PC-9 (cell line): ENCODE measurements at regions not wholly inside any gene's neighbourhood (a gene's known extent, or its start where the extent isn't known, plus 50 kb on each side); places are given as distances from the start of the nearest gene placed in this dataset.

Experiments used
- EZH2 ChIP-seq: fragments of 200-600 bp; sonication (generic); IDR thresholded peaks from 2 replicates; pipeline ENCODE4 v1.8.0; 2017; ENCODE audit warnings: antibody characterized with exemption, low read depth
- TF ChIP-seq, protein P1 (sequence below): fragments of 200-600 bp; sonication (generic); conservative IDR thresholded peaks from 2 replicates; pipeline ENCODE4 v1.6.1; 2017; ENCODE audit warnings: mixed run types, antibody characterized with exemption, mild to moderate bottlenecking, moderate library complexity

DNA sequence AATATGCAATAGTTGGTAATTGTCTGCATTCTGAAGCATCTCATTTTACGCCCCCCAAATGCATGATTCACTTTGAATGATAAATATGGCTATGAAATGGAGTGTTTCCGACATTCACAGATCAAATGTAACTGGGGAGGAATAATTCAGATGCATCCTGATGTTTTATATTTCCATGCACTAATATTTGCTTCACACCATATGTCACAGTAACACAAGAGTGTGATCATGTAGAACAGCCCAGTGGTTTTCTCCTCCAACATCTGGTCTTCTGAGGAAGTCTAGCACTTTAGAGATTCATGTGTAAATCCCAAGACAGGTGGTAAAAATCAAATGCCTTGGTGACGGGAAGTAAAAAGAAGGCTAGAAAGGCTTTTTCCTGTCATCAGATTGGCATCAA, 273.1 kb downstream of the DIO2 start:
- TF ChIP-seq EZH2: no peak
- TF ChIP-seq, protein P1, sequence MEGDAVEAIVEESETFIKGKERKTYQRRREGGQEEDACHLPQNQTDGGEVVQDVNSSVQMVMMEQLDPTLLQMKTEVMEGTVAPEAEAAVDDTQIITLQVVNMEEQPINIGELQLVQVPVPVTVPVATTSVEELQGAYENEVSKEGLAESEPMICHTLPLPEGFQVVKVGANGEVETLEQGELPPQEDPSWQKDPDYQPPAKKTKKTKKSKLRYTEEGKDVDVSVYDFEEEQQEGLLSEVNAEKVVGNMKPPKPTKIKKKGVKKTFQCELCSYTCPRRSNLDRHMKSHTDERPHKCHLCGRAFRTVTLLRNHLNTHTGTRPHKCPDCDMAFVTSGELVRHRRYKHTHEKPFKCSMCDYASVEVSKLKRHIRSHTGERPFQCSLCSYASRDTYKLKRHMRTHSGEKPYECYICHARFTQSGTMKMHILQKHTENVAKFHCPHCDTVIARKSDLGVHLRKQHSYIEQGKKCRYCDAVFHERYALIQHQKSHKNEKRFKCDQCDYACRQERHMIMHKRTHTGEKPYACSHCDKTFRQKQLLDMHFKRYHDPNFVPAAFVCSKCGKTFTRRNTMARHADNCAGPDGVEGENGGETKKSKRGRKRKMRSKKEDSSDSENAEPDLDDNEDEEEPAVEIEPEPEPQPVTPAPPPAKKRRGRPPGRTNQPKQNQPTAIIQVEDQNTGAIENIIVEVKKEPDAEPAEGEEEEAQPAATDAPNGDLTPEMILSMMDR: no peak
